Osteocyte (in vitro differentiated cells): ENCODE measurements at regions not wholly inside any gene's neighbourhood (a gene's known extent, or its start where the extent isn't known, plus 50 kb on each side); places are given as distances from the start of the nearest gene placed in this dataset.

Source experiments
- DNase-seq: peaks from one replicate; pipeline ENCODE4 v3.0.0; 2021; ENCODE audit warnings: mixed read lengths; ENCODE audit not compliant: unreplicated experiment; ENCODE audit errors: extremely low spot score
- H3K27ac Mint-ChIP-seq: one replicate; pipeline ENCODE4 v1.8.0; 2021; ENCODE audit warnings: mild to moderate bottlenecking, mixed read lengths; ENCODE audit not compliant: unreplicated experiment
- H3K27me3 Mint-ChIP-seq: one replicate; pipeline ENCODE4 v1.8.0; 2021; ENCODE audit warnings: mixed read lengths; ENCODE audit not compliant: unreplicated experiment
- H3K36me3 Mint-ChIP-seq: one replicate; pipeline ENCODE4 v1.8.0; 2021; ENCODE audit warnings: mixed read lengths; ENCODE audit not compliant: unreplicated experiment
- H3K4me1 Mint-ChIP-seq: one replicate; pipeline ENCODE4 v1.8.0; 2021; ENCODE audit warnings: mixed read lengths; ENCODE audit not compliant: unreplicated experiment
- H3K4me3 Mint-ChIP-seq: one replicate; pipeline ENCODE4 v1.8.0; 2021; ENCODE audit warnings: mild to moderate bottlenecking, moderate library complexity, mixed read lengths; ENCODE audit not compliant: unreplicated experiment
- H3K9me3 Mint-ChIP-seq: one replicate; pipeline ENCODE4 v1.8.0; 2021; ENCODE audit warnings: mixed read lengths; ENCODE audit not compliant: unreplicated experiment
- TF ChIP-seq, protein P1 (sequence below): fragments of 200-600 bp; sonication (generic); IDR thresholded peaks from 2 replicates; pipeline ENCODE4 v1.5.0; 2021; ENCODE audit warnings: antibody characterized with exemption, mild to moderate bottlenecking, moderate library complexity

DNA sequence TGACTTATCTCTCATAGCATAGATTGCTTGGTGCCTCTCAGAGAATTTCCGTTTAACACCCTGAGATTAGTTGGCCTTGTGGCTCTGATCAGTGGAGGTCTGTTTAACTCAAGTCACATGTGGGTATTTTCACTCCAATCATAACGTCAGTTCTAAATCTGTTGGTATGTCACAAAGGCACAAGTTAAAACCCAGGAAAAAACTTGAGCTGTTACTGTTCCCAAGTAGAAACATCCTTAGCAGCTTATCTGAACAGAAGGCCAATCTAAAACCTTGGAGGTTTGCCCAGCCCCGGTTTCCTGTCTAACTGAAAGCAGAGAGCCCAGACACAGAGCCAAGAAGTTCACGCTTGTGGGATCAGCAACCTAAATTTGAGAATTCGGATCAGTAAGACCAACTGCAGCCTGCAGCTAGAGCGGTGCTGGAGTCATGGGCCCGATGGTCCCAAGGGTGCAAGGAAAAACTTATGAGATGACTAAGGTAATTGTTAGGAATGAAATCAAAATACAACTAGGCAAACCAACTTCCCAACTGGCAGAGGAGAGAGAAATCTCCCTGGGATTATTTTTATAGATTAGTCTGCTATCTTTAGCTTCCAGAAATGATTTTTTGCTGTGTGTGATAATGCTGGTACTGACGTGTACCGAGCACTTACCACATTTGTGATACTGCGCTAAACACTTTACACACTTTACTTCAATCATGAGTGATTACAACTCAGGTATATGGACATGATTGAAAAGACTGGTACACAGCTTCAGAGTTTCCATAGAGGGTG, 90.2 kb upstream of the C1orf21 start:
- DNase-seq = no peak
- no peaks in the 10 kb centered on the region for H3K9me3 Mint-ChIP-seq
- H3K4me1 Mint-ChIP-seq = peaks cover 71% of the 10 kb centered on the region
- H3K36me3 Mint-ChIP-seq = no peaks in the 10 kb centered on the region
- H3K4me3 Mint-ChIP-seq = peak overlapping the region; percentile 24
- H3K27me3 Mint-ChIP-seq = no peaks in the 10 kb centered on the region
- TF ChIP-seq, protein P1, sequence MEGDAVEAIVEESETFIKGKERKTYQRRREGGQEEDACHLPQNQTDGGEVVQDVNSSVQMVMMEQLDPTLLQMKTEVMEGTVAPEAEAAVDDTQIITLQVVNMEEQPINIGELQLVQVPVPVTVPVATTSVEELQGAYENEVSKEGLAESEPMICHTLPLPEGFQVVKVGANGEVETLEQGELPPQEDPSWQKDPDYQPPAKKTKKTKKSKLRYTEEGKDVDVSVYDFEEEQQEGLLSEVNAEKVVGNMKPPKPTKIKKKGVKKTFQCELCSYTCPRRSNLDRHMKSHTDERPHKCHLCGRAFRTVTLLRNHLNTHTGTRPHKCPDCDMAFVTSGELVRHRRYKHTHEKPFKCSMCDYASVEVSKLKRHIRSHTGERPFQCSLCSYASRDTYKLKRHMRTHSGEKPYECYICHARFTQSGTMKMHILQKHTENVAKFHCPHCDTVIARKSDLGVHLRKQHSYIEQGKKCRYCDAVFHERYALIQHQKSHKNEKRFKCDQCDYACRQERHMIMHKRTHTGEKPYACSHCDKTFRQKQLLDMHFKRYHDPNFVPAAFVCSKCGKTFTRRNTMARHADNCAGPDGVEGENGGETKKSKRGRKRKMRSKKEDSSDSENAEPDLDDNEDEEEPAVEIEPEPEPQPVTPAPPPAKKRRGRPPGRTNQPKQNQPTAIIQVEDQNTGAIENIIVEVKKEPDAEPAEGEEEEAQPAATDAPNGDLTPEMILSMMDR = no peak
- peak overlapping the region; percentile 88 for H3K27ac Mint-ChIP-seq

DNA sequence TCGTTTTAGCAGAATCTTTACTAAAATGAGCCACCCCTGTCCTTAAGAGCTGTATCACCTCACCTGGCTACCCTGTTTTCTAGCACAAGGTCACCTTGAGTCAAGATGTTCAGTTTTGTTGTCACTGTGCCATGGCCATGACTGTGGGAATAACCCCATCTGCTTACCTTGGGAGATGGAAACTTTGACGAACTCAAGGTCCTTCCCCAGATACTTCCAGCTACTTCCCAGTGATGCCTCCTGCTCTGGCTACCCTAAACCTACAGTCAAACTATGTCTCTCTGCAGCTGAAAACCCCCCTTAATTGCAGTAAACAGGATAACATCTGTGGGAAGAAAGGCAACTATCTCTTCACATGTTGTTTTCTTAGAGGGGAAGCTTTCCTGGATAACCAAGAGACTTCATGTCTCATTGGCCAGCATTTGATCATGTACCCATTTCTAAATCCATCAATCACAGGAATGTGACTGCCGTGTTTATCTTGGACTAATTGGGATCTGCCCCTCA, 89.5 kb upstream of the C1orf21 start:
- DNase-seq = no peak
- no peaks in the 10 kb centered on the region for H3K36me3 Mint-ChIP-seq
- H3K9me3 Mint-ChIP-seq = no peaks in the 10 kb centered on the region
- TF ChIP-seq, protein P1 = no peak
- H3K4me1 Mint-ChIP-seq = peaks cover 65% of the 10 kb centered on the region
- H3K27ac Mint-ChIP-seq = peak overlapping the region; percentile 88
- no peak overlapping the region for H3K4me3 Mint-ChIP-seq
- no peaks in the 10 kb centered on the region for H3K27me3 Mint-ChIP-seq

DNA sequence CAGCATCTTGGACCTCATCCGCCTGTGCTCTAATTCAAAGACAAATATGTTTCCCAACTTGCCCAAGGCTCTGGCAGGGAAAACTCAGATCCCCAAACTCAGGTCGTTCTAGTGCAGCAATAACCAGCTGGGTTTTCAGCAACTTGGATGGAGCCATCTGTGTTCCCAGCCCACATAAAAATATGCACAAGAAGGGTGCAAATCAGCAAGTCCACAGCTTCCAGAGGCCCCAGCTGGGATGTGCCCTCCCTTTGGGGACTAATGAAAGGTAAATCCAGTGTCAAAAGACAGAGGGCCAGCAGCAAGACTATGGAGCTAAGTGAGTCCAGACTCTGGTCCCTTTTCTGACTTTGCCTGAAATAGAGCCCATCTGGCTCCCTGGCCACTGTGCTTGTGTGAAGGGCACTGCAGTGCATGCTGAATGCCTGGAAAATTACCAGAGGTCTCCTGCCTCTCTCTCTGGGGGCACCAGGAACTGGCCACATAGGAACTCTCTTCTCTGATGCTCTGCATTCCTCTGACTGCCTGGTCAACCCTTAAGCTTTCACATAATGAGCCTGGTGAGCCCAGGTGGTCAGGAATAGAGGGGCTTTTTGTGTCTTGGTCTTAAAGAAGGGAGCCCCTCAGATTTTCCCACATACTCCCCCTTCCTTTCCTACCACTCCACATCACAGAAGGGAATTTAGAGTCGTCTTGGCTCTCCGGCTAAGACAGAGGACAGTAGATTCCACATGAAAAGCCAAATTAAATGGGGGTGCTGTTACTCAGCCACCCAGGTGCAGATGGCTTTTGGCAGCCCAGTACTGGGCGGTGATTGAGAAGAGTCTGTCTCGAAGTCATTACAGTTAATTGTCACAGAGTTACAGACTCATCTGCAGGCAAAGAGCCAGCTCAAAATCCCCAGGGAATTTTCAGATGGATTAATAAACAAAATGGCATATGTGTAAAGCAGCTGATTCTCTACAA, 88.1 kb upstream of the C1orf21 start:
- peaks cover 60% of the 10 kb centered on the region for H3K4me1 Mint-ChIP-seq
- H3K27me3 Mint-ChIP-seq = no peaks in the 10 kb centered on the region
- H3K36me3 Mint-ChIP-seq = peaks cover under 1% of the 10 kb centered on the region
- H3K4me3 Mint-ChIP-seq = peak overlapping the region; percentile 24
- TF ChIP-seq, protein P1 = no peak
- peaks cover 12% of the 10 kb centered on the region for H3K9me3 Mint-ChIP-seq
- DNase-seq = no peak
- peak overlapping the region; percentile 85 for H3K27ac Mint-ChIP-seq

DNA sequence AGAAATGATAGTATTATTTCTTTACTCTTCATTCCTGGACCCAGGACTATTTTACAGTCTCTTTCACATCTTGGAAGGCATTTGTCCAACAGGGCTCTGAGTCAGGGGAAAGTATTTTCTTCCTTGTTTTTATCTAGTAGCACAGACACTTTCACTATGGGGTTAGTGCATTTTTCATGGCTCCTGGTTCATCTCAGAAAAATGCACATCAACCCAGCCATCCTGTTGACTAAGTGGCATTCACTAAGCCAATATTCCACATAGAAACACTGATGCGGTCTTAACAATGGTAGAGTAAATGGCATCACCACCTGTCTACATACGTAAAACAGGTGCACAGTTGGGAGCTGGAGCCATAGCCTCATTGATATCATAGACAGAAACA, 87.4 kb upstream of the C1orf21 start:
- H3K4me3 Mint-ChIP-seq = no peak overlapping the region
- peaks cover 18% of the 10 kb centered on the region for H3K9me3 Mint-ChIP-seq
- TF ChIP-seq, protein P1 = no peak
- no peak for DNase-seq
- peaks cover 57% of the 10 kb centered on the region for H3K4me1 Mint-ChIP-seq
- no peaks in the 10 kb centered on the region for H3K27me3 Mint-ChIP-seq
- H3K36me3 Mint-ChIP-seq = peaks cover 2% of the 10 kb centered on the region
- H3K27ac Mint-ChIP-seq = peak overlapping the region; percentile 85

DNA sequence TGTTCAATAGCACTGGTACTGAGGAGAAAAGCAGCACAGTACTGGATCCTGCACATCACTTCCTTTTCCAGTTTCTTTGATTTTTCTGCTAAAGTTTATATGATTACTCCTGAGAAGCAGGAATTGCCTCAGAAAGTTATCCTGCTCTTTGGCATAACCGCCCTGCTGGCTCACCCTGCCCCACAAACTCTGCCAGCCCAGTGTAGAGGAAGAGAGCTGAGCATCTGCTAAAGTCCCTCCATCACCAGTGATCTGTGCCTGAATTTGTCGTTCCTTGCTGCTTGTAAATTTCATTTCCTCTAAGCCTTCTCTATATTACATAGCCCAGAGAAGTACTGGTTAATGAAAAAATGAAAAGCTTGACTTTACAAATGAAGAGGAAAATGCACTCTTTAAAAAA, 87.0 kb upstream of the C1orf21 start:
- no peak for DNase-seq
- no peak overlapping the region for H3K4me3 Mint-ChIP-seq
- no peaks in the 10 kb centered on the region for H3K27me3 Mint-ChIP-seq
- peaks cover 21% of the 10 kb centered on the region for H3K9me3 Mint-ChIP-seq
- no peak overlapping the region for H3K27ac Mint-ChIP-seq
- peaks cover 2% of the 10 kb centered on the region for H3K36me3 Mint-ChIP-seq
- TF ChIP-seq, protein P1 = no peak
- H3K4me1 Mint-ChIP-seq = peaks cover 56% of the 10 kb centered on the region
